ENCODE measurements at regions not wholly inside any gene's neighbourhood (a gene's known extent, or its start where the extent isn't known, plus 50 kb on each side); places are given as distances from the start of the nearest gene placed in this dataset.

GRCh38 chr4:58477950-58478349 is 1367.8 kb upstream of the IGFBP7 start:
- H3K14ac ChIP-seq (ENCODE audit: low read length), result no peak overlapping the region
- H3K23ac ChIP-seq (ENCODE audit: low read length), result no peak overlapping the region
- H2BK5ac ChIP-seq (ENCODE audit: low read depth, low read length, poor library complexity), result no peak overlapping the region
- H3K9ac ChIP-seq (ENCODE audit: low read length), result no peak overlapping the region
- H4K12ac ChIP-seq (ENCODE audit: low read depth, low read length), result no peak overlapping the region
- no peak overlapping the region for H3K18ac ChIP-seq (ENCODE audit: low read length)
- H3K79me1 ChIP-seq (ENCODE audit: low read length), result no peaks in the 10 kb centered on the region
- H3K4me3 ChIP-seq (ENCODE audit: low read depth, low read length), result no peak overlapping the region
- no peaks in the 10 kb centered on the region for H3K4me1 ChIP-seq (ENCODE audit: control insufficient read depth in 1 of 2, insufficient read depth in 2 of 2, low read length in 2 of 2)
- no peaks in the 10 kb centered on the region for H3K27me3 ChIP-seq (ENCODE audit: insufficient read depth, low read length)
- no peak overlapping the region for H2AK5ac ChIP-seq (ENCODE audit: low read length)
- H2AFZ ChIP-seq (ENCODE audit: insufficient read depth, low read length, poor library complexity), result no peak overlapping the region
- no peak overlapping the region for H4K91ac ChIP-seq (ENCODE audit: low read depth, low read length)
- no peaks in the 10 kb centered on the region for H3K36me3 ChIP-seq (ENCODE audit: control insufficient read depth in 1 of 2, insufficient read depth in 2 of 2, low read length in 2 of 2)
- DNase-seq, result no peak
- H3K4ac ChIP-seq (ENCODE audit: low read depth, low read length), result no peak overlapping the region
- H2BK12ac ChIP-seq (ENCODE audit: low read length), result no peak overlapping the region
- H3K27ac ChIP-seq (ENCODE audit: low read depth, low read length), result no peak overlapping the region
- H3K79me2 ChIP-seq (ENCODE audit: control insufficient read depth, insufficient read depth, low read length, poor library complexity), result no peaks in the 10 kb centered on the region
- no CpG with 5 or more reads among the region's 1 CpG for WGBS (ENCODE audit: extremely low coverage, insufficient coverage, insufficient read length)
- no peaks in the 10 kb centered on the region for H3K9me3 ChIP-seq (ENCODE audit: insufficient read depth, low read depth, low read length)
- no peak overlapping the region for H4K8ac ChIP-seq (ENCODE audit: low read depth, low read length)
- H2BK120ac ChIP-seq (ENCODE audit: insufficient read depth, low read length, poor library complexity), result no peak overlapping the region
- H3K4me2 ChIP-seq (ENCODE audit: low read length), result no peak overlapping the region

DNA sequence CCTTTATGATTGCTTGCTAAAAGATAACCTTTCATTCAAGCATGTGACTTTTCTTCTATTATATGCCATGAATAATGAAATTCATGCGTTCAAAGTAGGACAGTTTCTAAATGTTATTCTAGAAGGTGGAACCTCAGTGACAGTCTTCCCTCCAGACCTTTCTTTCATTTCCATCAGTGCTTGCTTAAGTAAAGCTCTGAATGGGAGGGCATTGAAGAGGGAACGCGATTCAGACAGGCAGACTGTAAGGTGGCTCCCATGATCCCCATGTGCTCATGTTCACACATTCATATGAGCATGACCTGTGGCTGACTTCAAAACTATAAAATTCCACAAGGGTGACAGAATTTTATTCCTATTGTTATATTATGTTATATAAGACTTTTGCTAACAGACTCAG is 1367.3 kb upstream of the IGFBP7 start:
- Histone ChIP-seq H2BK120ac (ENCODE audit: insufficient read depth, low read length, poor library complexity) (no peak overlapping the region), H3K79me1 (ENCODE audit: low read length) (no peaks in the 10 kb centered on the region), H2BK12ac (ENCODE audit: low read length) (no peak overlapping the region), H2AK5ac (ENCODE audit: low read length) (no peak overlapping the region), H3K4ac (ENCODE audit: low read depth, low read length) (no peak overlapping the region), H3K23ac (ENCODE audit: low read length) (no peak overlapping the region), H3K27ac (ENCODE audit: low read depth, low read length) (no peak overlapping the region), H3K14ac (ENCODE audit: low read length) (no peak overlapping the region), H3K4me1 (ENCODE audit: control insufficient read depth in 1 of 2, insufficient read depth in 2 of 2, low read length in 2 of 2) (no peaks in the 10 kb centered on the region), H4K8ac (ENCODE audit: low read depth, low read length) (no peak overlapping the region), H3K9ac (ENCODE audit: low read length) (no peak overlapping the region), H4K91ac (ENCODE audit: low read depth, low read length) (no peak overlapping the region), H3K18ac (ENCODE audit: low read length) (no peak overlapping the region), H3K27me3 (ENCODE audit: insufficient read depth, low read length) (no peaks in the 10 kb centered on the region), H3K79me2 (ENCODE audit: control insufficient read depth, insufficient read depth, low read length, poor library complexity) (no peaks in the 10 kb centered on the region), H3K4me3 (ENCODE audit: low read depth, low read length) (no peak overlapping the region), H3K9me3 (ENCODE audit: insufficient read depth, low read depth, low read length) (no peaks in the 10 kb centered on the region), H3K36me3 (ENCODE audit: control insufficient read depth in 1 of 2, insufficient read depth in 2 of 2, low read length in 2 of 2) (no peaks in the 10 kb centered on the region), H3K4me2 (ENCODE audit: low read length) (no peak overlapping the region), H2BK5ac (ENCODE audit: low read depth, low read length, poor library complexity) (no peak overlapping the region), H4K12ac (ENCODE audit: low read depth, low read length) (no peak overlapping the region), H2AFZ (ENCODE audit: insufficient read depth, low read length, poor library complexity) (no peak overlapping the region)
- no peak for DNase-seq
- WGBS (ENCODE audit: extremely low coverage, insufficient coverage, insufficient read length), result no CpG with 5 or more reads among the region's 3 CpGs

- DNase-seq, result no peak
- no peaks in the 10 kb centered on the region for H3K4me1 ChIP-seq (ENCODE audit: control insufficient read depth in 1 of 2, insufficient read depth in 2 of 2, low read length in 2 of 2)
- no peaks in the 10 kb centered on the region for H3K27me3 ChIP-seq (ENCODE audit: insufficient read depth, low read length)
- H3K14ac ChIP-seq (ENCODE audit: low read length), result no peak overlapping the region
- WGBS (ENCODE audit: extremely low coverage, insufficient coverage, insufficient read length), result no CpG with 5 or more reads among the region's 2 CpGs
- H4K12ac ChIP-seq (ENCODE audit: low read depth, low read length), result no peak overlapping the region
- H3K4ac ChIP-seq (ENCODE audit: low read depth, low read length), result no peak overlapping the region
- H3K4me3 ChIP-seq (ENCODE audit: low read depth, low read length), result no peak overlapping the region
- H4K8ac ChIP-seq (ENCODE audit: low read depth, low read length), result no peak overlapping the region
- H2BK12ac ChIP-seq (ENCODE audit: low read length), result no peak overlapping the region
- no peak overlapping the region for H3K4me2 ChIP-seq (ENCODE audit: low read length)
- no peak overlapping the region for H2BK120ac ChIP-seq (ENCODE audit: insufficient read depth, low read length, poor library complexity)
- H3K79me1 ChIP-seq (ENCODE audit: low read length), result no peaks in the 10 kb centered on the region
- H2AFZ ChIP-seq (ENCODE audit: insufficient read depth, low read length, poor library complexity), result no peak overlapping the region
- no peak overlapping the region for H2BK5ac ChIP-seq (ENCODE audit: low read depth, low read length, poor library complexity)
- no peak overlapping the region for H4K91ac ChIP-seq (ENCODE audit: low read depth, low read length)
- H3K9ac ChIP-seq (ENCODE audit: low read length), result no peak overlapping the region
- no peaks in the 10 kb centered on the region for H3K9me3 ChIP-seq (ENCODE audit: insufficient read depth, low read depth, low read length)
- H2AK5ac ChIP-seq (ENCODE audit: low read length), result no peak overlapping the region
- H3K36me3 ChIP-seq (ENCODE audit: control insufficient read depth in 1 of 2, insufficient read depth in 2 of 2, low read length in 2 of 2), result no peaks in the 10 kb centered on the region
- no peaks in the 10 kb centered on the region for H3K79me2 ChIP-seq (ENCODE audit: control insufficient read depth, insufficient read depth, low read length, poor library complexity)
- no peak overlapping the region for H3K23ac ChIP-seq (ENCODE audit: low read length)
- H3K27ac ChIP-seq (ENCODE audit: low read depth, low read length), result no peak overlapping the region
- no peak overlapping the region for H3K18ac ChIP-seq (ENCODE audit: low read length)
Observed at GRCh38 chr4:58475097-58475496, 1364.9 kb upstream of the IGFBP7 start.

DNA sequence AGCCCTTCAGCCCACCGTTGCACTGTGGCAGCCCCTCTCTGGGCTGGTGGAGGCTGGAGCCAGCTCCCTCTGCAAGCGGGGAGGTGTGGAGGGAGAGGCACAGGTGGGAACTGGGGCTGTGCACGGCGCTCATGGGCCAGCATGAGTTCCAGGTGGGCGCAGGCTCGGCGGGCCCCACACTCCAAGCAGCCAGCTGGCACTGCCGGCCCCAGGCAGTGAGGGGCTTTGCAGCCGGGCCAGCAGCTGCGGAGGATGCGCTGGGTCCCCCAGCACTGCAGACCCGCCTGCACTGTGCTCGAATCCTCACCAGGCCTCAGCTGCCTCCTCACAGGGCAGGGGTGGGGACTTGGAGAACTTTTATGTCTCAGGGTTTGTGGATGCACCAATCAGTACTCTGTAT is 1354.8 kb upstream of the IGFBP7 start:
- H3K4me3 ChIP-seq (ENCODE audit: low read depth, low read length), result no peak overlapping the region
- H3K27ac ChIP-seq (ENCODE audit: low read depth, low read length), result no peak overlapping the region
- H3K79me1 ChIP-seq (ENCODE audit: low read length), result no peaks in the 10 kb centered on the region
- no peaks in the 10 kb centered on the region for H3K36me3 ChIP-seq (ENCODE audit: control insufficient read depth in 1 of 2, insufficient read depth in 2 of 2, low read length in 2 of 2)
- H3K4me2 ChIP-seq (ENCODE audit: low read length), result no peak overlapping the region
- H2AK5ac ChIP-seq (ENCODE audit: low read length), result no peak overlapping the region
- H3K14ac ChIP-seq (ENCODE audit: low read length), result no peak overlapping the region
- H2BK120ac ChIP-seq (ENCODE audit: insufficient read depth, low read length, poor library complexity), result no peak overlapping the region
- no peaks in the 10 kb centered on the region for H3K4me1 ChIP-seq (ENCODE audit: control insufficient read depth in 1 of 2, insufficient read depth in 2 of 2, low read length in 2 of 2)
- no peak overlapping the region for H2BK5ac ChIP-seq (ENCODE audit: low read depth, low read length, poor library complexity)
- no peak overlapping the region for H2AFZ ChIP-seq (ENCODE audit: insufficient read depth, low read length, poor library complexity)
- peaks cover 10% of the 10 kb centered on the region for H3K9me3 ChIP-seq (ENCODE audit: insufficient read depth, low read depth, low read length)
- H2BK12ac ChIP-seq (ENCODE audit: low read length), result no peak overlapping the region
- no peak overlapping the region for H3K23ac ChIP-seq (ENCODE audit: low read length)
- no peak overlapping the region for H4K12ac ChIP-seq (ENCODE audit: low read depth, low read length)
- no peak overlapping the region for H4K91ac ChIP-seq (ENCODE audit: low read depth, low read length)
- no peak overlapping the region for H3K9ac ChIP-seq (ENCODE audit: low read length)
- DNase-seq, result no peak
- no peak overlapping the region for H4K8ac ChIP-seq (ENCODE audit: low read depth, low read length)
- no peak overlapping the region for H3K4ac ChIP-seq (ENCODE audit: low read depth, low read length)
- H3K27me3 ChIP-seq (ENCODE audit: insufficient read depth, low read length), result no peaks in the 10 kb centered on the region
- no peaks in the 10 kb centered on the region for H3K79me2 ChIP-seq (ENCODE audit: control insufficient read depth, insufficient read depth, low read length, poor library complexity)
- H3K18ac ChIP-seq (ENCODE audit: low read length), result no peak overlapping the region
- WGBS (ENCODE audit: extremely low coverage, insufficient coverage, insufficient read length), result no CpG with 5 or more reads among the region's 13 CpGs

All from trophoblast cell (in vitro differentiated cells and primary cell).